ENCODE measurements at regions not wholly inside any gene's neighbourhood (a gene's known extent, or its start where the extent isn't known, plus 50 kb on each side); places are given as distances from the start of the nearest gene placed in this dataset.

- POLR2A ChIA-PET (ENCODE audit: partially characterized antibody), result no interaction called here
- intact Hi-C loops (cut with micrococcal nuclease), result no loop called here
- no peak for DNase-seq
These were observed 52.0 kb upstream of the PRKAR2B start for GRCh38 chr7:106992511-106992910.

More at GRCh38 chr7:106992511-106992910, 52.0 kb upstream of the PRKAR2B start:
- Mint-ChIP-seq H3K27ac (no peak overlapping the region), H3K9me3 (no peaks in the 10 kb centered on the region), H3K4me1 (no peaks in the 10 kb centered on the region), H3K27me3 (peaks cover 9 to 10% of the 10 kb centered on the region in 2 donors), H3K36me3 (no peaks in the 10 kb centered on the region), H3K4me3 (no peak overlapping the region)
- H3K4me1 ChIP-seq (ENCODE audit: insufficient read depth, low read length), result no peaks in the 10 kb centered on the region
- no peak overlapping the region for H3K4me3 ChIP-seq (ENCODE audit: low read length in 2 of 2)
- H3K9me3 ChIP-seq (ENCODE audit: control insufficient read depth in 1 of 2, low read length in 2 of 2), result no peaks in the 10 kb centered on the region
- H3K27me3 ChIP-seq (ENCODE audit: insufficient read depth, low read length), result no peaks in the 10 kb centered on the region
- H3K36me3 ChIP-seq (ENCODE audit: insufficient read depth, low read length), result no peaks in the 10 kb centered on the region
- CTCF ChIA-PET (ENCODE audit: partially characterized antibody), result no interaction called here
- H3K27ac ChIP-seq (ENCODE audit: low read depth, low read length), result no peak overlapping the region
